Lower leg skin (tissue), 4 donors: ENCODE measurements at regions not wholly inside any gene's neighbourhood (a gene's known extent, or its start where the extent isn't known, plus 50 kb on each side); places are given as distances from the start of the nearest gene placed in this dataset.

Experiments used
- DNase-seq, 2 donors: peaks; one replicate each; pipeline ENCODE4 v3.0.0-alpha.2; 2019; ENCODE audit warnings: low spot score in 2 of 2
- H3K4me3 ChIP-seq: fragments of 200-600 bp; sonication (generic); 2 replicates; pipeline ENCODE4 v1.5.1; 2017; ENCODE audit warnings: mild to moderate bottlenecking, low read depth; ENCODE audit not compliant: poor library complexity, severe bottlenecking
- CTCF ChIP-seq, 3 donors: fragments of 450-650 bp; IDR thresholded peaks; one replicate each; pipeline ENCODE4 v1.5.1; 2016; ENCODE audit warnings: antibody characterized with exemption in 3 of 3, mild to moderate bottlenecking in 3 of 3, moderate library complexity in 2 of 3
- POLR2A ChIP-seq, 2 donors: fragments of 450-650 bp; IDR thresholded peaks; one replicate each; pipeline ENCODE4 v1.6.1; 2016 to 2017; ENCODE audit warnings: antibody characterized with exemption in 2 of 2, mild to moderate bottlenecking in 1 of 2, moderate library complexity in 1 of 2
- WGBS, 2 donors: methylation state at CpG; one replicate each; pipeline ENCODE4 v1.1.5; 2018; 5-methylcytosine and 5-hydroxymethylcytosine counted together
- intact Hi-C: fragments of 100-400 bp; cut with DNase I; formaldehyde crosslinking; loops from one replicate; pipeline ENCODE4 v1.15.0; 2023; ENCODE audit warnings: low total_unique reads

- 51 to 54% methylated on average over 21 of the region's 21 CpGs for WGBS, 2 donors
- intact Hi-C loops = no loop called here
- peak in 1 of 2 donors; percentile 84 for DNase-seq
- peak overlapping the region; percentile 50 for H3K4me3 ChIP-seq
- no peak for TF ChIP-seq CTCF (IDR thresholded peaks at IDR 0.05)
- TF ChIP-seq POLR2A (IDR thresholded peaks at IDR 0.05) = no peak
These were observed 63.9 kb upstream of the STARD13 start for GRCh38 chr13:33349288-33349985.

GRCh38 chr13:33349986-33350826 is 64.7 kb upstream of the STARD13 start:
- peak overlapping the region; percentile 50 for H3K4me3 ChIP-seq
- DNase-seq = peak; percentile 40 to 90
- TF ChIP-seq POLR2A (IDR thresholded peaks at IDR 0.05) (no peak), CTCF (IDR thresholded peaks at IDR 0.05) (no peak)
- intact Hi-C loops = loop anchor here (1.0 kb wide), 1 partner anchor 22 kb away; no protein-coding TSS in a partner anchor
- 2 to 3% methylated on average over 37 to 56 of the region's 84 CpGs for WGBS, 2 donors

GRCh38 chr13:33351319-33351718 is 65.8 kb upstream of the STARD13 start:
- H3K4me3 ChIP-seq = no peak overlapping the region
- DNase-seq = no peak
- TF ChIP-seq POLR2A (IDR thresholded peaks at IDR 0.05) (no peak), CTCF (IDR thresholded peaks at IDR 0.05) (no peak)
- WGBS, 2 donors = 28 to 32% methylated on average over 2 of the region's 2 CpGs
- intact Hi-C loops = no loop called here

- intact Hi-C loops = no loop called here
- no peak overlapping the region for H3K4me3 ChIP-seq
- DNase-seq = no peak
- WGBS, 2 donors = 83 to 84% methylated on average over 5 of the region's 5 CpGs
- no peak for TF ChIP-seq POLR2A (IDR thresholded peaks at IDR 0.05)
- TF ChIP-seq CTCF (IDR thresholded peaks at IDR 0.05) = no peak
These were observed 66.5 kb upstream of the STARD13 start for GRCh38 chr13:33352041-33352440.

DNA sequence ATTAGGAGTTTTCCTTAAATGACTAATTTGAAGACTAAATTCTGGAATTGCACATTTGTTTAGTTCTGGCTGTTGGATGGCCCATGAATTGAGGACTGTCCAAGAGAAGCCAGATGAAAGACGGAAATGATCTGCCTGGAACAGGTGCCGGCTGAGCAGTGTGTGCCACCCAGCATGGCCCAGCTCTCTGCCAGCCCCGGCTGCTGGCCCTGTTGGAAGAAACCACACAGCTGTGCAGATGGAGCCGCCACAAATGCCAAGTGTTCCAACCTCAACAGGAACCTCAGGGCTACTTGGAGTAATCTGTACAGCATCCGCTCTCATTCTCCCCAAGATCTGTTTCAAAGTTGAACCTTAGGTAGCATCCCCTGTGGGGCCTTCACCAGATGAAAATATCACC is 67.0 kb upstream of the STARD13 start:
- WGBS, 2 donors = 77 to 93% methylated on average over 5 of the region's 5 CpGs
- no peak overlapping the region for H3K4me3 ChIP-seq
- no peak for DNase-seq
- TF ChIP-seq CTCF (IDR thresholded peaks at IDR 0.05) (no peak), POLR2A (IDR thresholded peaks at IDR 0.05) (no peak)
- intact Hi-C loops = no loop called here
